K562 (cell line): ENCODE measurements at regions not wholly inside any gene's neighbourhood (a gene's known extent, or its start where the extent isn't known, plus 50 kb on each side); places are given as distances from the start of the nearest gene placed in this dataset.

Experiments
- ATAC-seq: fragments of 200-7000 bp; cut with Tn5 transposase; 3 replicates; pipeline ENCODE4 v1.9.1; 2020; ENCODE audit warnings: moderate library complexity
- BruUV-seq: library from RNA; stranded (reverse); fragments of 400-500 nt; replicated peaks from 2 replicates; lab custom pipeline; 2021; lab: Mats Ljungman, UMichigan
- CTCF ChIA-PET: fragments of 300-600 bp; formaldehyde crosslinking; extraction: SDS; loops from one replicate; lab custom pipeline; 2021; ENCODE audit warnings: low intra/inter-chr PET ratio; lab: Yijun Ruan, JAX
- POLR2A ChIA-PET: fragments of 300-600, 350-650 bp; sonication (Branson Sonifier 250); formaldehyde crosslinking; extraction: SDS; loops from one replicate; lab custom pipeline; 2021; ENCODE audit warnings: antibody characterized with exemption, inconsistent platforms; lab: Yijun Ruan, JAX
- DNase-seq, 4 experiments: peaks; one replicate each; pipeline versions ENCODE4 v3.0.0 to v3.0.0-alpha.2; 2011 to 2018; ENCODE audit warnings: low spot score in 3 of 4, mixed read lengths in 3 of 4; ENCODE audit errors: extremely low read depth in 1 of 4
- FAIRE-seq: peaks from 2 replicates; lab custom pipeline; 2011; peaks lifted over from hg19 to GRCh38; lab: Jason Lieb, UNC
- H2AFZ ChIP-seq: 2 replicates; pipeline ENCODE4 v1.6.0; 2011; ENCODE audit warnings: low read depth, low read length, control low read depth, inconsistent platforms
- H3K27ac ChIP-seq: fragments of 200-600 bp; 3 replicates; pipeline ENCODE4 v1.8.0; 2011; ENCODE audit warnings: low read depth, mild to moderate bottlenecking, control low read depth, inconsistent platforms, low read length, moderate library complexity, mixed read lengths; ENCODE audit errors: extremely low read depth
- H3K27me3 ChIP-seq, 2 experiments: fragments of 300-600 bp in 1 of 2; 2 replicates in 1 of 2; 3 replicates in 1 of 2; pipeline versions ENCODE4 v1.6.0 to v1.8.0; 2011; ENCODE audit warnings: inconsistent platforms in 2 of 2, low read length in 2 of 2, mild to moderate bottlenecking in 1 of 2, mixed read lengths in 1 of 2, moderate library complexity in 1 of 2; ENCODE audit not compliant: control insufficient read depth in 2 of 2, insufficient read depth in 2 of 2
- H3K36me3 ChIP-seq: fragments of 300-600 bp; 3 replicates; pipeline ENCODE4 v1.8.0; 2011; ENCODE audit warnings: mild to moderate bottlenecking, low read length, inconsistent platforms; ENCODE audit not compliant: control insufficient read depth, insufficient read depth
- H3K4me1 ChIP-seq, 2 experiments: fragments of 200-600 bp in 1 of 2; replicated peaks in 1 of 2; 2 replicates in 1 of 2; 3 replicates in 1 of 2; pipeline versions ENCODE4 v1.5.1 to v1.8.0; 2011; ENCODE audit warnings: inconsistent platforms in 2 of 2, low read length in 2 of 2, mild to moderate bottlenecking in 1 of 2, mixed read lengths in 1 of 2, moderate library complexity in 1 of 2; ENCODE audit not compliant: control insufficient read depth in 2 of 2, insufficient read depth in 2 of 2
- H3K4me2 ChIP-seq: 2 replicates; pipeline ENCODE4 v1.6.1; 2011; ENCODE audit warnings: low read length, control low read depth, inconsistent platforms, mixed read lengths; ENCODE audit not compliant: insufficient read depth
- H3K4me3 ChIP-seq: fragments of 200-600 bp; sonication (generic), shearing (Covaris generic); 2 replicates; pipeline ENCODE4 v1.5.1; 2016; ENCODE audit warnings: control low read depth, inconsistent platforms
- H3K79me2 ChIP-seq: fragments of 200-600 bp; 3 replicates; pipeline ENCODE4 v1.8.0; 2011; ENCODE audit warnings: low read length, inconsistent platforms; ENCODE audit not compliant: control insufficient read depth, insufficient read depth
- H3K9ac ChIP-seq, 2 experiments: 2 replicates each; pipeline versions ENCODE4 v1.6.0 to v1.6.1; 2011; ENCODE audit warnings: low read depth in 2 of 2, low read length in 2 of 2, control low read depth in 1 of 2, inconsistent platforms in 1 of 2, mild to moderate bottlenecking in 1 of 2, mixed read lengths in 1 of 2; ENCODE audit not compliant: insufficient read depth in 1 of 2
- H3K9me1 ChIP-seq: one replicate; pipeline ENCODE4 v1.6.0; 2011; ENCODE audit warnings: inconsistent platforms, mild to moderate bottlenecking, low read length, moderate library complexity; ENCODE audit not compliant: control insufficient read depth, insufficient read depth
- H3K9me3 ChIP-seq: replicated peaks from 2 replicates; pipeline ENCODE4 v1.5.1; 2011; ENCODE audit warnings: low read depth, low read length, inconsistent platforms; ENCODE audit not compliant: control insufficient read depth, insufficient read depth
- H4K20me1 ChIP-seq: replicated peaks from 2 replicates; pipeline ENCODE4 v1.6.1; 2011; ENCODE audit warnings: low read length, inconsistent platforms, mixed read lengths; ENCODE audit not compliant: control insufficient read depth, insufficient read depth
- ETV1 ChIP-seq: fragments of 450-650 bp; conservative IDR thresholded peaks from 2 replicates; pipeline ENCODE4 v1.6.1; 2016; ENCODE audit warnings: missing genetic modification characterization, control low read depth, low read depth, missing compliant biosample characterization
- RFX1 ChIP-seq: fragments of 450-650 bp; IDR thresholded peaks from 2 replicates; pipeline ENCODE4 v1.6.1; 2016; ENCODE audit warnings: mild to moderate bottlenecking, moderate library complexity
- ZNF347 ChIP-seq: fragments of 450-650 bp; formaldehyde crosslinking; IDR thresholded peaks from 2 replicates; pipeline ENCODE4 v1.4.0; 2020; ENCODE audit warnings: low read depth, mild to moderate bottlenecking, moderate library complexity
- WGBS: fragments of 100-300 bp; shearing (Covaris generic); methylation state at CpG from one replicate; pipeline ENCODE4 v1.1.6; 2016; ENCODE audit warnings: low coverage, mixed read lengths; ENCODE audit not compliant: insufficient coverage; ENCODE audit errors: missing lambda C conversion rate; 5-methylcytosine and 5-hydroxymethylcytosine counted together
- in situ Hi-C: fragments of 300-500 bp; cut with MboI; formaldehyde crosslinking; loops from 4 replicates; pipeline ENCODE4 v1.15.0; 2018; ENCODE audit warnings: inconsistent platforms, mixed read lengths
- intact Hi-C: fragments of 100-400 bp; cut with micrococcal nuclease; formaldehyde crosslinking; loops from 2 replicates; pipeline ENCODE4 v1.14.2; 2022

- no TSS peak for BruUV-seq
- intact Hi-C loops (no loop called here), in situ Hi-C loops (no loop called here)
- H3K9me1 ChIP-seq = peaks cover 4% of the 10 kb centered on the region
- ChIA-PET CTCF (no interaction called here), POLR2A (interaction anchor here (1.1 kb wide), 1 partner anchor 8 kb away, joined by 3 read pairs; no protein-coding TSS in a partner anchor)
- no peak for TF ChIP-seq ZNF347 (CRISPR knock-in tag)
- H3K27me3 ChIP-seq = peaks cover 0 to 22% of the 10 kb centered on the region in 2 experiments; a peak in 1 of 5 replicates
- no peak overlapping the region for H3K9ac ChIP-seq
- WGBS = 7% methylated on average over 9 of the region's 9 CpGs
- no peaks in the 10 kb centered on the region for H3K9me3 ChIP-seq
- FAIRE-seq (no peak), DNase-seq (no peak), ATAC-seq (no peak)
- no peak overlapping the region for H2AFZ ChIP-seq
- H3K4me2 ChIP-seq = no peak overlapping the region
- no peak overlapping the region for H3K27ac ChIP-seq
- peaks cover 0 to 6% of the 10 kb centered on the region in 2 experiments; a peak in 2 of 5 replicates for H3K4me1 ChIP-seq
- no peak overlapping the region for H3K4me3 ChIP-seq
- no peaks in the 10 kb centered on the region for H3K79me2 ChIP-seq
- no peaks in the 10 kb centered on the region for H3K36me3 ChIP-seq
- H4K20me1 ChIP-seq = no peaks in the 10 kb centered on the region
Measured at GRCh38 chr2:16321256-16321655, 344.4 kb downstream of the CYRIA start.

DNA sequence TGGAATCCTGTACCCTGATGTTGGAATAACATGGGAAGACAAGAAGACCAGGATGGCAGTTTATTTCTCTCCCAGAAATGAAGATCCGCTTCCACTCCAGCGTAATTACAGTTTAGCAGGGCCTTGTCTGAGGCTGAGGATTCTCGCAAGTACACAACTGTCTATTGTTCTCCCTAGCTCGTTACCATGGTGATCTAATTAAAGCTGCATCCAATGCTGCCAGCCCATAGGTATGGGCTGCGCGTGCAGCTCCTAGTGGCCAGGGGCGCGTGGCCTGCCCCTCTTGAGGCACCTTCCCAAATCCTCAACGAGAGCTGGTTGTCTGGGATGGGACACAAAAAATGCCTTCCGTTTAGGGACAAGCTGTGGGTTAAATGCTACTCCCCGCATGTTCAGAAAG is 344.9 kb downstream of the CYRIA start:
- WGBS = 19% methylated on average over 11 of the region's 11 CpGs
- H2AFZ ChIP-seq = no peak overlapping the region
- H4K20me1 ChIP-seq = no peaks in the 10 kb centered on the region
- peaks cover 0 to 6% of the 10 kb centered on the region in 2 experiments; a peak in 2 of 5 replicates for H3K4me1 ChIP-seq
- H3K4me3 ChIP-seq = no peak overlapping the region
- ChIA-PET CTCF (no interaction called here), POLR2A (interaction anchor here (1.1 kb wide), 1 partner anchor 9 kb away, joined by 3 read pairs; no protein-coding TSS in a partner anchor)
- no peaks in the 10 kb centered on the region for H3K79me2 ChIP-seq
- intact Hi-C loops = no loop called here
- FAIRE-seq = no peak
- peaks cover 4% of the 10 kb centered on the region for H3K9me1 ChIP-seq
- H3K4me2 ChIP-seq = no peak overlapping the region
- TF ChIP-seq ETV1 (tag) (no peak), RFX1 (peak; percentile 37; the same call in 1 of the 2 replicates)
- no peaks in the 10 kb centered on the region for H3K9me3 ChIP-seq
- no TSS peak for BruUV-seq
- no peak for DNase-seq
- H3K27ac ChIP-seq = no peak overlapping the region
- no peak overlapping the region for H3K9ac ChIP-seq
- ATAC-seq = no peak
- peaks cover 0 to 17% of the 10 kb centered on the region in 2 experiments; a peak in 1 of 5 replicates for H3K27me3 ChIP-seq
- H3K36me3 ChIP-seq = no peaks in the 10 kb centered on the region
- in situ Hi-C loops = no loop called here
